ENCODE measurements at regions not wholly inside any gene's neighbourhood (a gene's known extent, or its start where the extent isn't known, plus 50 kb on each side); places are given as distances from the start of the nearest gene placed in this dataset.

- Mint-ChIP-seq H3K27ac (no peak overlapping the region), H3K4me1 (no peaks in the 10 kb centered on the region), H3K9me3 (peaks cover 0 to 3% (median 0%) of the 10 kb centered on the region in 8 donors), H3K36me3 (no peaks in the 10 kb centered on the region), H3K27me3 (no peaks in the 10 kb centered on the region), H3K4me3 (no peak overlapping the region)
- POLR2A ChIA-PET (ENCODE audit: partially characterized antibody) = no interaction called here
- CTCF ChIA-PET (ENCODE audit: partially characterized antibody) = no interaction called here
- intact Hi-C loops (cut with micrococcal nuclease) = no loop called here
- Histone ChIP-seq H3K4me3 (ENCODE audit: low read length in 2 of 2) (no peak overlapping the region), H3K27ac (ENCODE audit: low read depth, low read length) (no peak overlapping the region), H3K9me3 (ENCODE audit: control insufficient read depth in 1 of 2, low read length in 2 of 2) (no peaks in the 10 kb centered on the region), H3K4me1 (ENCODE audit: insufficient read depth, low read length) (no peaks in the 10 kb centered on the region), H3K27me3 (ENCODE audit: insufficient read depth, low read length) (no peaks in the 10 kb centered on the region), H3K36me3 (ENCODE audit: insufficient read depth, low read length) (no peaks in the 10 kb centered on the region)
- no peak for DNase-seq
Observed at GRCh38 chr12:88418856-88419497, 161.3 kb downstream of the KITLG start.

- Histone ChIP-seq H3K36me3 (ENCODE audit: insufficient read depth, low read length) (no peaks in the 10 kb centered on the region), H3K9me3 (ENCODE audit: control insufficient read depth in 1 of 2, low read length in 2 of 2) (no peaks in the 10 kb centered on the region), H3K4me3 (ENCODE audit: low read length in 2 of 2) (no peak overlapping the region), H3K27ac (ENCODE audit: low read depth, low read length) (no peak overlapping the region), H3K4me1 (ENCODE audit: insufficient read depth, low read length) (no peaks in the 10 kb centered on the region), H3K27me3 (ENCODE audit: insufficient read depth, low read length) (no peaks in the 10 kb centered on the region)
- no peaks in the 10 kb centered on the region for H3K4me1 Mint-ChIP-seq
- H3K36me3 Mint-ChIP-seq = no peaks in the 10 kb centered on the region
- H3K9me3 Mint-ChIP-seq = peaks cover 0 to 3% (median 0%) of the 10 kb centered on the region in 8 donors
- CTCF ChIA-PET (ENCODE audit: partially characterized antibody) = no interaction called here
- H3K27me3 Mint-ChIP-seq = no peaks in the 10 kb centered on the region
- peak in 1 of 5 donors; percentile 22 for DNase-seq
- no peak overlapping the region for H3K27ac Mint-ChIP-seq
- intact Hi-C loops (cut with micrococcal nuclease) = no loop called here
- POLR2A ChIA-PET (ENCODE audit: partially characterized antibody) = no interaction called here
- H3K4me3 Mint-ChIP-seq = no peak overlapping the region
Observed at GRCh38 chr12:88419794-88420193, 160.5 kb downstream of the KITLG start.

GRCh38 chr12:88420457-88420856, 159.8 kb downstream of the KITLG start:
- no peaks in the 10 kb centered on the region for H3K27me3 ChIP-seq (ENCODE audit: insufficient read depth, low read length)
- ChIA-PET POLR2A (ENCODE audit: partially characterized antibody) (no interaction called here), CTCF (ENCODE audit: partially characterized antibody) (no interaction called here)
- H3K9me3 ChIP-seq (ENCODE audit: control insufficient read depth in 1 of 2, low read length in 2 of 2) = no peaks in the 10 kb centered on the region
- H3K4me1 Mint-ChIP-seq = no peaks in the 10 kb centered on the region
- no peaks in the 10 kb centered on the region for H3K27me3 Mint-ChIP-seq
- H3K27ac Mint-ChIP-seq = no peak overlapping the region
- no peaks in the 10 kb centered on the region for H3K4me1 ChIP-seq (ENCODE audit: insufficient read depth, low read length)
- peaks cover 0 to 3% (median 0%) of the 10 kb centered on the region in 8 donors for H3K9me3 Mint-ChIP-seq
- intact Hi-C loops (cut with micrococcal nuclease) = no loop called here
- no peak overlapping the region for H3K27ac ChIP-seq (ENCODE audit: low read depth, low read length)
- no peak overlapping the region for H3K4me3 Mint-ChIP-seq
- no peak overlapping the region for H3K4me3 ChIP-seq (ENCODE audit: low read length in 2 of 2)
- DNase-seq = no peak
- no peaks in the 10 kb centered on the region for H3K36me3 Mint-ChIP-seq
- H3K36me3 ChIP-seq (ENCODE audit: insufficient read depth, low read length) = no peaks in the 10 kb centered on the region

- Mint-ChIP-seq H3K4me3 (no peak overlapping the region), H3K27ac (no peak overlapping the region), H3K27me3 (no peaks in the 10 kb centered on the region), H3K9me3 (peaks cover 0 to 3% (median under 1%) of the 10 kb centered on the region in 8 donors), H3K36me3 (no peaks in the 10 kb centered on the region), H3K4me1 (no peaks in the 10 kb centered on the region)
- peak in 1 of 5 donors; percentile 12 for DNase-seq
- H3K27ac ChIP-seq (ENCODE audit: low read depth, low read length) = no peak overlapping the region
- no peaks in the 10 kb centered on the region for H3K27me3 ChIP-seq (ENCODE audit: insufficient read depth, low read length)
- CTCF ChIA-PET (ENCODE audit: partially characterized antibody) = no interaction called here
- intact Hi-C loops (cut with micrococcal nuclease) = no loop called here
- no peaks in the 10 kb centered on the region for H3K36me3 ChIP-seq (ENCODE audit: insufficient read depth, low read length)
- POLR2A ChIA-PET (ENCODE audit: partially characterized antibody) = no interaction called here
- H3K4me1 ChIP-seq (ENCODE audit: insufficient read depth, low read length) = no peaks in the 10 kb centered on the region
- H3K9me3 ChIP-seq (ENCODE audit: control insufficient read depth in 1 of 2, low read length in 2 of 2) = no peaks in the 10 kb centered on the region
- H3K4me3 ChIP-seq (ENCODE audit: low read length in 2 of 2) = no peak overlapping the region
Observed at GRCh38 chr12:88424791-88425730, 155.2 kb downstream of the KITLG start.

GRCh38 chr12:88428350-88428749, 151.9 kb downstream of the KITLG start:
- Histone ChIP-seq H3K4me3 (ENCODE audit: low read length in 2 of 2) (no peak overlapping the region), H3K9me3 (ENCODE audit: control insufficient read depth in 1 of 2, low read length in 2 of 2) (no peaks in the 10 kb centered on the region), H3K4me1 (ENCODE audit: insufficient read depth, low read length) (no peaks in the 10 kb centered on the region), H3K36me3 (ENCODE audit: insufficient read depth, low read length) (no peaks in the 10 kb centered on the region), H3K27me3 (ENCODE audit: insufficient read depth, low read length) (no peaks in the 10 kb centered on the region), H3K27ac (ENCODE audit: low read depth, low read length) (no peak overlapping the region)
- Mint-ChIP-seq H3K27me3 (no peaks in the 10 kb centered on the region), H3K27ac (no peak overlapping the region), H3K9me3 (peaks cover 0 to 3% (median 0%) of the 10 kb centered on the region in 8 donors), H3K4me3 (no peak overlapping the region), H3K4me1 (no peaks in the 10 kb centered on the region), H3K36me3 (no peaks in the 10 kb centered on the region)
- DNase-seq = no peak
- ChIA-PET CTCF (ENCODE audit: partially characterized antibody) (no interaction called here), POLR2A (ENCODE audit: partially characterized antibody) (no interaction called here)
- intact Hi-C loops (cut with micrococcal nuclease) = no loop called here

- no peaks in the 10 kb centered on the region for H3K27me3 Mint-ChIP-seq
- H3K4me3 ChIP-seq (ENCODE audit: low read length in 2 of 2) = no peak overlapping the region
- H3K9me3 Mint-ChIP-seq = peaks cover 0 to 5% (median 0%) of the 10 kb centered on the region in 8 donors
- POLR2A ChIA-PET (ENCODE audit: partially characterized antibody) = no interaction called here
- H3K27ac ChIP-seq (ENCODE audit: low read depth, low read length) = no peak overlapping the region
- H3K4me1 ChIP-seq (ENCODE audit: insufficient read depth, low read length) = no peaks in the 10 kb centered on the region
- H3K27me3 ChIP-seq (ENCODE audit: insufficient read depth, low read length) = no peaks in the 10 kb centered on the region
- H3K9me3 ChIP-seq (ENCODE audit: control insufficient read depth in 1 of 2, low read length in 2 of 2) = no peaks in the 10 kb centered on the region
- H3K27ac Mint-ChIP-seq = no peak overlapping the region
- intact Hi-C loops (cut with micrococcal nuclease) = no loop called here
- H3K36me3 Mint-ChIP-seq = no peaks in the 10 kb centered on the region
- no peaks in the 10 kb centered on the region for H3K4me1 Mint-ChIP-seq
- H3K4me3 Mint-ChIP-seq = no peak overlapping the region
- DNase-seq = no peak
- no peaks in the 10 kb centered on the region for H3K36me3 ChIP-seq (ENCODE audit: insufficient read depth, low read length)
- CTCF ChIA-PET (ENCODE audit: partially characterized antibody) = no interaction called here
Observed at GRCh38 chr12:88431246-88431645, 149.0 kb downstream of the KITLG start.

GRCh38 chr12:88432531-88433490, 147.5 kb downstream of the KITLG start:
- ChIA-PET POLR2A (ENCODE audit: partially characterized antibody) (no interaction called here), CTCF (ENCODE audit: partially characterized antibody) (no interaction called here)
- DNase-seq = no peak
- no peak overlapping the region for H3K4me3 ChIP-seq (ENCODE audit: low read length in 2 of 2)
- Mint-ChIP-seq H3K36me3 (no peaks in the 10 kb centered on the region), H3K27me3 (no peaks in the 10 kb centered on the region), H3K9me3 (peaks cover 0 to 5% (median 0%) of the 10 kb centered on the region in 8 donors), H3K27ac (no peak overlapping the region), H3K4me1 (no peaks in the 10 kb centered on the region), H3K4me3 (no peak overlapping the region)
- no peaks in the 10 kb centered on the region for H3K36me3 ChIP-seq (ENCODE audit: insufficient read depth, low read length)
- no peaks in the 10 kb centered on the region for H3K27me3 ChIP-seq (ENCODE audit: insufficient read depth, low read length)
- H3K9me3 ChIP-seq (ENCODE audit: control insufficient read depth in 1 of 2, low read length in 2 of 2) = no peaks in the 10 kb centered on the region
- no peak overlapping the region for H3K27ac ChIP-seq (ENCODE audit: low read depth, low read length)
- H3K4me1 ChIP-seq (ENCODE audit: insufficient read depth, low read length) = no peaks in the 10 kb centered on the region
- intact Hi-C loops (cut with micrococcal nuclease) = no loop called here
